ENCODE measurements at regions not wholly inside any gene's neighbourhood (a gene's known extent, or its start where the extent isn't known, plus 50 kb on each side); places are given as distances from the start of the nearest gene placed in this dataset.

DNA sequence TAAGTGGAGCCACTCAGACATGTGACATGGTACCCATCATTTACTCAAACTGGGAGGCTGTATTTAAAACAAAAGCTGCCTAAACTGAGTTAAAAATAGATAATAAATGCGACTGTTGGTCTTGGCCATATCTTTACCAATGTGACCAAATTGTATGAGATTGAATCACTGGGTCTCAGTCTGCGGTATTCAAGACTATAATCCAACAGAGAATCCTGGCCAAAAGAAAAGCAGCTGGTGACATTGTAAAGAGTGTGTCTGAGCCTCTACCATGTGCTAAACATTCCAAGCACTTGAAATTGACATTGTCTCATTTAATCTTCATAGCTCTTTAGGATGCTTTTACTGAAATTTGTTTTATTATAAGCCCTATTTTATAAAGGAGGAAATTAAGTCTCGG lies 282.6 kb downstream of the ZNF608 start:
- no peak for TF ChIP-seq POLR2A (IDR thresholded peaks at IDR 0.05)
- no peak for TF ChIP-seq CTCF (IDR thresholded peaks at IDR 0.05)

All from uterus (tissue), 2 donors.